ENCODE measurements at regions not wholly inside any gene's neighbourhood (a gene's known extent, or its start where the extent isn't known, plus 50 kb on each side); places are given as distances from the start of the nearest gene placed in this dataset.

GRCh38 chr7:17598846-17599245, 300.4 kb downstream of the AHR start:
- no peak for DNase-seq (ENCODE audit: low read depth, low spot score)
- no TSS peak for BruUV-seq (replicated peaks)
- H3K27me3 ChIP-seq (ENCODE audit: control insufficient read depth, insufficient read depth, low read length) = no peaks in the 10 kb centered on the region
- H3K9me3 ChIP-seq (ENCODE audit: control insufficient read depth, insufficient read depth, low read depth, low read length) = no peaks in the 10 kb centered on the region
- POLR2A ChIA-PET = no interaction called here
- CTCF ChIA-PET = interaction anchor here (0.9 kb wide), 1 partner anchor 12 kb away, joined by 4 read pairs; no protein-coding TSS in a partner anchor
- peak overlapping the region; percentile 65; the same call in 1 of the 2 replicates for H3K27ac ChIP-seq (ENCODE audit: low read length)
- ATAC-seq = no peak
- TF ChIP-seq POLR2AphosphoS5 (IDR thresholded peaks at IDR 0.05; ENCODE audit: low read depth, low read length) (no peak), SIN3A (IDR thresholded peaks at IDR 0.05; ENCODE audit: borderline replicate concordance, insufficient read depth, low read depth, low read length) (no peak), TCF7L2 (IDR thresholded peaks at IDR 0.05; ENCODE audit: low read depth, low read length) (no peak), REST (IDR thresholded peaks at IDR 0.05; ENCODE audit: insufficient read depth in 1 of 2, low read depth in 2 of 2, low read length in 1 of 2) (no peak), CTCF (IDR thresholded peaks at IDR 0.05) (no peak)
- no peaks in the 10 kb centered on the region for H3K36me3 ChIP-seq (ENCODE audit: control insufficient read depth, insufficient read depth, low read length)
- no peak overlapping the region for H3K4me3 ChIP-seq (ENCODE audit: low read depth in 2 of 2, low read length in 2 of 2)
- H3K4me1 ChIP-seq (ENCODE audit: control insufficient read depth, insufficient read depth, low read length) = peaks cover 4% of the 10 kb centered on the region; the same call in 1 of the 2 replicates
- intact Hi-C loops (cut with micrococcal nuclease; ENCODE audit: unreplicated experiment) (no loop called here), in situ Hi-C loops (cut with HindIII; ENCODE audit: low pct_unique_long_range_greater_than_20kb, low sequenced_read_pairs) (no loop called here)

- peak; percentile 98 for DNase-seq (ENCODE audit: low read depth, low spot score)
- Histone ChIP-seq H3K4me1 (ENCODE audit: control insufficient read depth, insufficient read depth, low read length) (peaks cover 4% of the 10 kb centered on the region; the same call in 1 of the 2 replicates), H3K27me3 (ENCODE audit: control insufficient read depth, insufficient read depth, low read length) (no peaks in the 10 kb centered on the region), H3K9me3 (ENCODE audit: control insufficient read depth, insufficient read depth, low read depth, low read length) (no peaks in the 10 kb centered on the region), H3K4me3 (ENCODE audit: low read depth in 2 of 2, low read length in 2 of 2) (peak overlapping the region in 1 of 2 experiments; percentile 7; a peak in 1 of 4 replicates), H3K36me3 (ENCODE audit: control insufficient read depth, insufficient read depth, low read length) (no peaks in the 10 kb centered on the region), H3K27ac (ENCODE audit: low read length) (peak overlapping the region; percentile 65; the same call in 1 of the 2 replicates)
- intact Hi-C loops (cut with micrococcal nuclease; ENCODE audit: unreplicated experiment) (no loop called here), in situ Hi-C loops (cut with HindIII; ENCODE audit: low pct_unique_long_range_greater_than_20kb, low sequenced_read_pairs) (no loop called here)
- ChIA-PET POLR2A (interaction anchor here (0.6 kb wide), 1 partner anchor 364 kb away, joined by 3 read pairs; no protein-coding TSS in a partner anchor), CTCF (interaction anchor here (0.7 to 0.9 kb wide), 2 partner anchors 11 to 14 kb away, joined by 4 read pairs; no protein-coding TSS in a partner anchor)
- no TSS peak for BruUV-seq (replicated peaks)
- peak; percentile 49 for ATAC-seq
- TF ChIP-seq SIN3A (IDR thresholded peaks at IDR 0.05; ENCODE audit: borderline replicate concordance, insufficient read depth, low read depth, low read length) = no peak
- TF ChIP-seq POLR2AphosphoS5 (IDR thresholded peaks at IDR 0.05; ENCODE audit: low read depth, low read length) = no peak
- TF ChIP-seq TCF7L2 (IDR thresholded peaks at IDR 0.05; ENCODE audit: low read depth, low read length) = no peak
- TF ChIP-seq CTCF (IDR thresholded peaks at IDR 0.05) = no peak
- TF ChIP-seq REST (IDR thresholded peaks at IDR 0.05; ENCODE audit: insufficient read depth in 1 of 2, low read depth in 2 of 2, low read length in 1 of 2) = no peak
Measured at GRCh38 chr7:17599733-17600339, 301.4 kb downstream of the AHR start.
